ENCODE measurements at regions not wholly inside any gene's neighbourhood (a gene's known extent, or its start where the extent isn't known, plus 50 kb on each side); places are given as distances from the start of the nearest gene placed in this dataset.

DNA sequence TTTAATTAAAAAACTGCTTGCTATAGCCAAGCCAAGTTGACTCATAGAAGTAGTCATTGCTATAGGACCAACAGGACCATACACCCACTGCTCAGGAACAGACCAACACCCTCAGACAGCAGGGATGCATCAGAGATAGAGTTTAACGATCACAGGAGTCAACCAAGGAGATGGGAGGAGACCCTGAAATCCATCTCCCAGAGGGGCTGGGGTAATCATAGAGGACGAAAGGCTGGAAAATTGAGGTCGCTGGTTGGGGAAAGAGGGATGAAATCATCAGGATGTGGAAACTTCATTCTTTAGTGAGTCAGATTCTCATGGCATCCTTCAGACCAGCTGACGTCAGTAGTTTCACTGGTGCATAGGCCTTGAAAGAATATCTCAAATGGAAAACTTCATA lies 160.4 kb upstream of the GPC6 start:
- no peak overlapping the region for H3K27ac Mint-ChIP-seq (ENCODE audit: unreplicated experiment)
- no peak overlapping the region for H3K4me3 Mint-ChIP-seq (ENCODE audit: unreplicated experiment)
- peaks cover 6% of the 10 kb centered on the region for H3K9me3 Mint-ChIP-seq (ENCODE audit: low read depth)
- DNase-seq (ENCODE audit: low spot score), result no peak
- H3K36me3 Mint-ChIP-seq (ENCODE audit: low read depth), result peaks cover 2% of the 10 kb centered on the region
- TF ChIP-seq, protein P1, sequence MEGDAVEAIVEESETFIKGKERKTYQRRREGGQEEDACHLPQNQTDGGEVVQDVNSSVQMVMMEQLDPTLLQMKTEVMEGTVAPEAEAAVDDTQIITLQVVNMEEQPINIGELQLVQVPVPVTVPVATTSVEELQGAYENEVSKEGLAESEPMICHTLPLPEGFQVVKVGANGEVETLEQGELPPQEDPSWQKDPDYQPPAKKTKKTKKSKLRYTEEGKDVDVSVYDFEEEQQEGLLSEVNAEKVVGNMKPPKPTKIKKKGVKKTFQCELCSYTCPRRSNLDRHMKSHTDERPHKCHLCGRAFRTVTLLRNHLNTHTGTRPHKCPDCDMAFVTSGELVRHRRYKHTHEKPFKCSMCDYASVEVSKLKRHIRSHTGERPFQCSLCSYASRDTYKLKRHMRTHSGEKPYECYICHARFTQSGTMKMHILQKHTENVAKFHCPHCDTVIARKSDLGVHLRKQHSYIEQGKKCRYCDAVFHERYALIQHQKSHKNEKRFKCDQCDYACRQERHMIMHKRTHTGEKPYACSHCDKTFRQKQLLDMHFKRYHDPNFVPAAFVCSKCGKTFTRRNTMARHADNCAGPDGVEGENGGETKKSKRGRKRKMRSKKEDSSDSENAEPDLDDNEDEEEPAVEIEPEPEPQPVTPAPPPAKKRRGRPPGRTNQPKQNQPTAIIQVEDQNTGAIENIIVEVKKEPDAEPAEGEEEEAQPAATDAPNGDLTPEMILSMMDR (IDR thresholded peaks at IDR 0.05), result no peak
- peaks cover 8% of the 10 kb centered on the region for H3K27me3 Mint-ChIP-seq (ENCODE audit: low read depth)
- H3K4me1 Mint-ChIP-seq (ENCODE audit: low read depth), result no peaks in the 10 kb centered on the region

DNA sequence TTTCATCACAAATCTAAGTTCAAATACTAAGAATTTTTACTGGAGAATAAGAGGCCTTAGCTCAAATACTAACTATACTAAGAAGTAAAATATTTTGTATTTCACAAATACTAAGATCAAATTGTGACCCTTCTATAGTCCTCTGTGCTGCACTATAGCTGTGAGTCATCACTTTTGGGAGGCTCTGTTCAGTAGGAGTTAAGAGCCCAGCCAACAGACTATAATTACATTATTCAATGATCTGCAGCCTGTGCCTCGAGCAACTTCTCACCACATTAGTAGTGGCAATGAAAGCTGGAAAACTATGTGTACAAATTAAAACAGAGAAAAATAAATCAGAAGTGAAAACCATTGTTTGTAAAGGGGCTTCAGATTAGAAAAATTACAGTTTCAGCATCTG lies 147.3 kb upstream of the GPC6 start:
- no peaks in the 10 kb centered on the region for H3K9me3 Mint-ChIP-seq (ENCODE audit: low read depth)
- H3K4me1 Mint-ChIP-seq (ENCODE audit: low read depth), result peaks cover 3% of the 10 kb centered on the region
- TF ChIP-seq, protein P1 (IDR thresholded peaks at IDR 0.05), result no peak
- H3K27me3 Mint-ChIP-seq (ENCODE audit: low read depth), result no peaks in the 10 kb centered on the region
- no peak for DNase-seq (ENCODE audit: low spot score)
- no peaks in the 10 kb centered on the region for H3K36me3 Mint-ChIP-seq (ENCODE audit: low read depth)
- no peak overlapping the region for H3K27ac Mint-ChIP-seq (ENCODE audit: unreplicated experiment)
- H3K4me3 Mint-ChIP-seq (ENCODE audit: unreplicated experiment), result no peak overlapping the region

DNA sequence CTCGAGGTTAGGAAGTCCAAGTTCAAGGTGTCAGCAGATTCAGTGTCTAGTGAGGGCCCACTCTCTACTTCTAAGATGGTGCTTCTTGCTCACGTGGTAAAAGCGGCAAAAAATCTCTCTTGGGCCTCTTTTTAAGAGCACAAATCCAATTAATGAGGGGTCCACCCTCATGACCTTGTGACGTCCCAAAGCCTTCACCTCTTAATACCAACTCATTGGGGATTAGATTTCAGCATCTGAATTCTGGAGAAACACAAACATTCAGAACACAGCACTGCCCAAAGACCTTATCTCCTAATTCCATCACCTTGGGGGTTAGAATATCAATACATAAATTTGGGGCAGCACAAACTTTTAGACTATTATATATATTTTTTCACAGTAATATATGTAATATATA lies 146.4 kb upstream of the GPC6 start:
- Mint-ChIP-seq H3K4me3 (ENCODE audit: unreplicated experiment) (no peak overlapping the region), H3K27me3 (ENCODE audit: low read depth) (peaks cover 2% of the 10 kb centered on the region), H3K4me1 (ENCODE audit: low read depth) (peaks cover 3% of the 10 kb centered on the region), H3K27ac (ENCODE audit: unreplicated experiment) (no peak overlapping the region), H3K9me3 (ENCODE audit: low read depth) (peaks cover under 1% of the 10 kb centered on the region), H3K36me3 (ENCODE audit: low read depth) (no peaks in the 10 kb centered on the region)
- DNase-seq (ENCODE audit: low spot score), result no peak
- TF ChIP-seq, protein P1 (IDR thresholded peaks at IDR 0.05), result no peak

DNA sequence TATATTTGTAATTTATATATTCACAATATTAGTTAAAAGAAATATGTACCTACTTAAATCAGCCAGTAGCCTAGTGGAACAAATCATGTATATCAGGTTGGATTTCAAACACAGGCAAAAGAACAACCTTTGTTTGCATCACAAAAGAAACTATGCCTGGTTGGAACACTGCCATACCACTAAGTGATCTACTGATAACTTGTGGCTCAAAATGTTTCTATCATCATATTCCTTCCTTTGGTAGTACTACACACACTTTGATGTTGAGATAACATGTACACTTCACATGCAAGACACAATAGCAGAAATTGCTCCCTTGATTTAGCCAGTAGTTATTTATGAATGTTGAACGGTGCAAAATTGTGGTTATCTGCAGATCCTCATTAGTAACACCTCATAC lies 146.0 kb upstream of the GPC6 start:
- Mint-ChIP-seq H3K9me3 (ENCODE audit: low read depth) (peaks cover 4% of the 10 kb centered on the region), H3K27me3 (ENCODE audit: low read depth) (peaks cover 6% of the 10 kb centered on the region), H3K36me3 (ENCODE audit: low read depth) (peaks cover 2% of the 10 kb centered on the region), H3K4me1 (ENCODE audit: low read depth) (peaks cover 3% of the 10 kb centered on the region), H3K4me3 (ENCODE audit: unreplicated experiment) (no peak overlapping the region), H3K27ac (ENCODE audit: unreplicated experiment) (no peak overlapping the region)
- TF ChIP-seq, protein P1 (IDR thresholded peaks at IDR 0.05), result no peak
- no peak for DNase-seq (ENCODE audit: low spot score)

DNA sequence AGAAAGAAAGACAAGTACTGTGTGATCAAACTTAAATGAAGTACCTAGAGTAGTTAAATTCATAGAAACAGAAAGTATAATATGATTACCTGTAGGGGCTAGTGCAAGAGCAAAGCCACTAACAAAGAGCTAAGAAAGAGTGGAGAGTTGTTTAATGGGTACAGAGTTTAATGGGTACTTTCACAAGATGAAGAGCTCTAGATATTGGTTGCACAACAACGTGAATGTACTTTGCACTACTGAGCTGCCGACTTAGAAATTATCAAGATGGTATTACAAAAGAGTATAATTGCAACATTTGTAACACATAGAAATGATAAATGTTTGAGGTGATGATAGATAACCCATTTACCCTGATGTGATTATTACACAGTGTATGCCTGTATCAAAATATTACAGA lies 140.3 kb upstream of the GPC6 start:
- Mint-ChIP-seq H3K4me1 (ENCODE audit: low read depth) (no peaks in the 10 kb centered on the region), H3K9me3 (ENCODE audit: low read depth) (peaks cover 10% of the 10 kb centered on the region), H3K36me3 (ENCODE audit: low read depth) (peaks cover 2% of the 10 kb centered on the region), H3K27me3 (ENCODE audit: low read depth) (peaks cover 36% of the 10 kb centered on the region), H3K4me3 (ENCODE audit: unreplicated experiment) (no peak overlapping the region), H3K27ac (ENCODE audit: unreplicated experiment) (no peak overlapping the region)
- DNase-seq (ENCODE audit: low spot score), result no peak
- TF ChIP-seq, protein P1 (IDR thresholded peaks at IDR 0.05), result no peak
